ENCODE measurements at regions not wholly inside any gene's neighbourhood (a gene's known extent, or its start where the extent isn't known, plus 50 kb on each side); places are given as distances from the start of the nearest gene placed in this dataset.

GRCh38 chr1:118437664-118438063 lies 252.6 kb upstream of the SPAG17 start:
- TF ChIP-seq, protein P1, sequence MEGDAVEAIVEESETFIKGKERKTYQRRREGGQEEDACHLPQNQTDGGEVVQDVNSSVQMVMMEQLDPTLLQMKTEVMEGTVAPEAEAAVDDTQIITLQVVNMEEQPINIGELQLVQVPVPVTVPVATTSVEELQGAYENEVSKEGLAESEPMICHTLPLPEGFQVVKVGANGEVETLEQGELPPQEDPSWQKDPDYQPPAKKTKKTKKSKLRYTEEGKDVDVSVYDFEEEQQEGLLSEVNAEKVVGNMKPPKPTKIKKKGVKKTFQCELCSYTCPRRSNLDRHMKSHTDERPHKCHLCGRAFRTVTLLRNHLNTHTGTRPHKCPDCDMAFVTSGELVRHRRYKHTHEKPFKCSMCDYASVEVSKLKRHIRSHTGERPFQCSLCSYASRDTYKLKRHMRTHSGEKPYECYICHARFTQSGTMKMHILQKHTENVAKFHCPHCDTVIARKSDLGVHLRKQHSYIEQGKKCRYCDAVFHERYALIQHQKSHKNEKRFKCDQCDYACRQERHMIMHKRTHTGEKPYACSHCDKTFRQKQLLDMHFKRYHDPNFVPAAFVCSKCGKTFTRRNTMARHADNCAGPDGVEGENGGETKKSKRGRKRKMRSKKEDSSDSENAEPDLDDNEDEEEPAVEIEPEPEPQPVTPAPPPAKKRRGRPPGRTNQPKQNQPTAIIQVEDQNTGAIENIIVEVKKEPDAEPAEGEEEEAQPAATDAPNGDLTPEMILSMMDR (IDR thresholded peaks at IDR 0.05; ENCODE audit: low read depth, low read length) = no peak
- TF ChIP-seq POLR2A (IDR thresholded peaks at IDR 0.05; ENCODE audit: extremely low read depth, insufficient read length) (no peak), MYC (IDR thresholded peaks at IDR 0.05; ENCODE audit: low read depth, low read length) (no peak)
- TF ChIP-seq, protein P2, sequence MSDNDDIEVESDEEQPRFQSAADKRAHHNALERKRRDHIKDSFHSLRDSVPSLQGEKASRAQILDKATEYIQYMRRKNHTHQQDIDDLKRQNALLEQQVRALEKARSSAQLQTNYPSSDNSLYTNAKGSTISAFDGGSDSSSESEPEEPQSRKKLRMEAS (IDR thresholded peaks at IDR 0.05; ENCODE audit: low read depth, low read length) = no peak
